Dermis microvascular lymphatic vessel endothelial cell (primary cell): ENCODE measurements at regions not wholly inside any gene's neighbourhood (a gene's known extent, or its start where the extent isn't known, plus 50 kb on each side); places are given as distances from the start of the nearest gene placed in this dataset.
"Not testable (repeated sequence)": the region's sequence is repeated elsewhere in the genome, so short reads cannot be mapped to it uniquely, and the experiment has no call there.

Experiments used
- DNase-seq, 2 donors: peaks; one replicate each; pipeline versions ENCODE4 v3.0.0 to v3.0.0-alpha.2; 2010; ENCODE audit warnings: low read depth in 2 of 2

DNA sequence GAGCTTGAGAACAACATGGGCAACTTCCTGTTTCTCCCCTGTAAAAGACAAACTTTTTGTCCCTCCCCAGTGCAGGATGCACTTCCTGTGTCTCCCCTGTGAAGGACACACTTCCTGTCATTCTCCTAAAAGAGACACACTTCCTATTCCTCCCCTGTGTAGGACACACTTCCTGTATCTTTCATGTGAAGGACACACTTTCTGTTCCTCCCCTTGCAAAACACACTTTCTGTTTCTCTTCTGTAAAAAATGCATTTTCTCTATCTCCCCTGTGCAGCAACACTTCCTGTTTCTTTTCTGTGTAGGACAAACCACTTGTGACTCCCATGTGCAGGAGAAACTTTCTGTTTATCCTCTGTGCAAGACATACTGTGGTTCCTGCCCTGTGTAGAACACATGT is 488.6 kb upstream of the USP9Y start:
- no peak for DNase-seq

DNA sequence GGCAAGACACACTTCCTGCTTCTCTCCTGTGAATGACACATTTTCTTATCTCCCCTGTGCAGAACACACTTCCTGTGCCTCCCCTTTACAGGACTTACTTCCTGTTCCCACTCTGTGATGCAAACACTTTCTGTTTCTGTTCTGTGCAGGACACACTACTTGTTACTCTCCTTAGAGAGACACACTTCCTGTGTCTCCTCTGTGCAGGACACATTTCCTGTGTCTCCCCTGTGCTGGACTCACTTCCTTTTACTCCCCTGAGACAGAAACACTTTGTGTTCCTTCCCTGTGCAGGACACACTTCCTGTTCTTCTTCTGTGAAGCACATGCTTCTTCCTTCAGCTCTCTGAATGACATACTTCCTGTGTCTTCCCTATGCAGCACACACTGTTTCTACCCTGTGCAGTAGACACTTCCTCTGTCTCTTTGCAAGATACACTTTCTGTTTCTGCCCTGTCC is 485.4 kb upstream of the USP9Y start:
- DNase-seq = no peak

DNA sequence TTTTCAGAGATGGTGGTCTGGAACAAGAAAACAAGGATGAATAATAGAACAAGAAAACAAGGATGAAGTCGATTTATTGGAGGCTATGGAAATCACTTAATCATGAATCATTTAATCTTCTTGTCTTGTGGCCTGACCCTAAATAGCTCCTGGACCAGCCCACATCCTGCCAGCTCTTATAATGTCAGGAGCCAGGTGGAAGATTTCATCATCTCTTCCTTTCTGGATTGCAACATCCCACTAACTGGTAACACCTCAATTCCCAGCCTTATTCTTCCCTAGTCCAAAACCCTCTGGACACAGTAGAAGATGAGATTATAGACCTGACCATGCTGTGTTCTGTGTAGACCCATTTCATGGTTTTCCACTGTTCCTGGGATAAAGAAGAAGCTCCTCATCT is 470.1 kb upstream of the USP9Y start:
- no peak for DNase-seq

DNA sequence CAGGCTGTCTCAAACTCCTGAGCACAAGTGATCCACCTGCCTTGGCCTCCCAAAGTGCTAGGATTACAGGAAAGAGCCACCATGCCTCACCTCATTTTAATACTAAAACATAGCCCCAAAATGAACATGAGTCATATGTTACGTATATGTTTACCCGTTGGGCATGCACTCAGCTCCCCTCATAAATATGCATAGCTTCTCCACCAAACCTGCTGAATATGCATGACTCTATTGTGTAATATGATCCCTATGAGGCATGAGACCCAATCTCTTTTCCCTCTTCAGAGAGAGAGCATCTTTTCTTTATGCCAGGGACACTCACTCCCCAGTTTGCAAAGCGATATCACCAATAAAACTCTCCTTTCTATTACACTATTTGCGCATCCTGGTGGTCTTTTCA is 464.6 kb upstream of the USP9Y start:
- no peak for DNase-seq

DNA sequence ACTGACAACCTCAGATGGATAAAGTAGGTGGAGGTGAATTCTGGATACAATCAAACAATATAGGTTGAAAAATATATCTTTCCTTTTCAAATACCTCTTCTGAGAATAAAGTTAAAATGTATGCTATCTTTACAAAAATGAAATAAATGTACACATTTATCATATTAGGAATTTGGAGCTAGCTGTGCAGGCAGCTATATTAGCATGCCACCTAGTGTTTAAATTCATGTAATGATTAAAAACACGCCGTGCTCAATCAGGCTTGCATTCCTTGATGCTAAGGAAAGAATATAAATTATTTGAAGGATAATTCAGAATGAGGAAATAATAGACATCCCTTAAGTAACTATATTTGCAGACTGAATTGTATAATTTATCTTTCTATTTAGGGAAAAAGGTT is 460.7 kb upstream of the USP9Y start:
- DNase-seq = not testable (repeated sequence)

DNA sequence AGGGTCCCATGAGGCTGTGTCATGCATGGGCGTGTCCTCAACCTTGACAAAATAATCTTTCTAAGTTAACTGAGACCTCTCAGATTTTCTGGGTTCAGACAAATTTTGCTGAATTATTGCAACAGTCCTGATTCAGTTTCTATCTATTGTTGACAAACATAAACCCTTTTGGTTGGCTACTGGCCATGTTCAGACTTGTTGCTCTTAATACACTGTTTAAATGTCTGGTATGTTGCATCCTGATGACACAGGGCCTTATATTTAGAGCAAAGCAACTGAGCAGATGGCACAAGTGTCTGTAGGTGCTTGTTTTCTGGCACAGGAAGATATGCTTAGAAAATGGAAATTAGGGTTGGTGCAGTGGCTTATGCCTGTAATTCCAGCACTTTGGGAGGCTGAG is 456.9 kb upstream of the USP9Y start:
- no peak for DNase-seq

DNA sequence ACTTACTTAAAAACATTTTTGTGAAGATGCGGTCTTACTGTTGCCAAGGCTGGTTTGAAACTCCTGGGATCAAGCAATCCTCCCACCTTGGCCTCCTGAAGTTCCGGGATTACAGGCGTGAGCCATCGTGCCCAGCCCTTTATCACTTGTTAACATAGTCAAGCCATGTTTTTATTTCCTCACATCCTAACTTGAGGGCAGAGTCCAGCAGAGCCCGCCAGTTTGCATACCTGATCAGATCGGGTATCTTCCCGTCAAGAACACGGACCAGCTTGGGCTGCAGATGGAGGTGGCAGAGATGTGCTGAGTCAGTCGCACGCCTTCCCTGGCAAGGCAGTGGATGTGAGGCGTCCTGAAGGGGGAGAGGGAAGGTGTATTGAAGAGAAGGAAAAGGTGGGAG is 447.3 kb upstream of the USP9Y start:
- DNase-seq = no peak

DNA sequence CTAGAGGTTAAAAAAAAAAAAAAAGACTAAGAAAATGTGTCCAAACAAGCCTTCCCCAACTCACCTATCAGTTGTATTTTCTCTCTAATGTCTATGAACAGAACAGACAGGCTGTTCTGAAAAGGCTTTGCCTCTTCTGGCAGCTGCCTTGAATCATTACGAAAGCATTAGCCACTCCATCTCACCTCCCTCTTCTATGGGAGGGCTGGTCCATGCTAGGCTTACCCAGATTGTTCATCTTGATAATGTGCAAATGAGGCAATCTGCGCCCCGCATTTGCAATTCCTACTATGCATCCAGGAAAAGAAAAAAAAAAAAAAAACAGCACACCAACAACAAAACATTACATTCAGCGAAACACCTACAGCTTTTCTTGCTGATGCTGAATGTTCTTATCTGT is 429.9 kb upstream of the USP9Y start:
- DNase-seq = no peak

DNA sequence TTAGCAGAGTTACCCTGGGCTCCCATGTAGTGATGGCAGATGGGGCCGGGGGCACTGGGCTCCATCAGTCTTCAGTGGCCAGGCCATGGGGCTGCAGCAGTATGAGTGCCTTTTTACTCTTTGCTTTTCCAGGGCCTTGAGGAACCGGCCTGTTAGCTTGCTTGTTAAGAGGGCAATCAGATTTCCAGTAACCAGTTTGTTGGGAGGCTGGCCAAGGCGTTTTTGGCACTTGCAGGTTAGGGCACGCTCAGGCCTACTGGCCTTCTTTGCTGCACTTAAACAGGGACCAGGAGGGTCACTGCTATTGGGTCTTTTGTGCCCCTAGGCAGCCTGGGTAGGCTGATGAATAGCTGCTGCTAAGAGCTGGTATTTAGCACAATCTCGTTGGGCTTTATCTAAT is 415.4 kb upstream of the USP9Y start:
- DNase-seq = no peak

DNA sequence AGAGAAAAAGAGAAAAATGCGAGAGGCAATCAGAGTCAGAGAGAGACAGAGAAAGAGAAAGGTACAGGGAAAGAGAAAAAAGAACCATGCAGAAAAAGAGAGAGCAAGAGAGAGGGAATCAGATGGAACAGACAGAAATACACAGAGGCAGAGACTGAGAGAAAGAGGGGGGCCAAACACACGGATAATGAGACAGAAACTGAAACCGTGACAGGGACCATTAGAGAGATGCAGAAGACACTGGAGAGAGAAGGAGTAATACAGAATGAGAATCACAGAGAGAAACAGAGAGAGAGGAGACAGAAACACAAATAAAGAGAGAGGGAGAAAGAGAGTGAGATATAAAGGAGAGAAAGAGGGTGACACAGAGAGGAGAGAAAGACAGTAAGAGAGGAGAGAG is 412.1 kb upstream of the USP9Y start:
- DNase-seq = no peak

DNA sequence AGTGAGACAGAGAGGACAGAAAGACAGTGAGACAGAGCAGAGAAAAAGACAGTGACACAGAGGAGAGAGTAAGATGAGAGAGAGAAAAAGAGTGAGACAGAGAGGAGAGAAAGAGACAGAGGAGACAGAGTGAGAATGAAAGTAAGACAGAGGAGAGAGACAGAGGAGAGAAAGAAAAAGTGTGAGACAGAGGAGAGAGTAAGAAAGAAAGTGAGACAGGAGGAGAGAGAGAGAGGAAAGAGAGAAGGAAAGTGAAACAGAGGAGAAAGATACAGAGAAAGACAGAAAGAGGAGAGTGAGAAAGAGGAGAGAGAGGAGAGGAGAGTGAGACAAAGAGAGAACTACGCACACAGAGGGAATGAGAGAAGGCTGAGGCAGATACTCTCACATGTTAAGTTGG is 411.6 kb upstream of the USP9Y start:
- no peak for DNase-seq

DNA sequence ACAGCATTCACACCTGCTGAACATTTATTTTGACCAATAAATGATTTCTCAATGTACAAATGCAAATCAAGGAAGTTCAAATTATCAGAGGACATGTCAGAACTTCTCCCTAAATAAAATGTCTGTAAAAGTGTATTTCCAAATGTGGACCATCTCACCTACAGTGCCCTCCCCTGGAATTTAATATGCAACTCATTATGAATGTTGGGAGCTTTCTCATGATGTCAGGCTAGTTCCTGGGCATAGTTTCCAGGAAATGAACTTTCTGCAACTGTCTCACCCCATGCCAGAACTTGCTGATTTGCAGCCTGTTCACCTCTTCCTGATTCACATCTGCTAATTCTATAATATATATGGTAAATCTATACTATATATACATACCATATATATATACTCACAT is 408.5 kb upstream of the USP9Y start:
- DNase-seq = no peak

DNA sequence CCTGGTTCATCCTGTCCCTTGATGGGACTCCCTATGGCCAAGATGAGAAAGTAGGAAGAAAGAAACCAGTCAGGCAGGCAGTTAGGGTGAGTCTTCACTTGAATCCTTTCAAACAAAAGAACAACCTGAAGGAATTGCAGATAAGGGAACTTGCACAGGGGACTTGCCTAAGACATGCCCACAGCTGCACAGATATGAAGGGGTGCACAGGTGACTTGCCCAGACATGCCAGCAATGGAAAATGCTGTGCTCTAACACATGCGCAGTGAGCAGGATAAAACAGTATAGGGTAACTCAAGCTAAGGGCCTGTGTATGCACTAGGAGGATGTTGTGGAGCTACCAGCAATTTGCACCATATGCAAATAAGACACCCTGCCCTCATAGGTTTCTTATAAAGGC is 404.6 kb upstream of the USP9Y start:
- DNase-seq = no peak

DNA sequence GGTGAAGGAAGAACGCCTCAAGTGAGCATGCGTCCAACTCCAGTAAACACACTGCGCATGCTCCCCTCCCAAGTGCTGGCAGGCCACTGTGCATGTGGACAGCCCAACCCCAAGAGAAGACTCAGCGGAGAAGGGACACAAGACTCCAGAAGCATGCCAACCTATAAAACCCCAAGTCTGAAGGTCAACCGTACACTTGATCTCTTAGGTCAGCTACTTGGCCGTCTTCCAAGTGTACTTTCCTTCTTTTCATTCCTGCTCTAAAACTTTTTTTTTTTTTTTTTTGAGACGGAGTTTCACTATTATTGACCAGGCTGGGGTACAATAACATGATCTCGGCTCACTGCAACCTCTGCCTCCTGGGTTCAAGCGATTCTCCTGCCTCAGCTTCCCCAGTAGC is 401.2 kb upstream of the USP9Y start:
- DNase-seq = not testable (repeated sequence)

DNA sequence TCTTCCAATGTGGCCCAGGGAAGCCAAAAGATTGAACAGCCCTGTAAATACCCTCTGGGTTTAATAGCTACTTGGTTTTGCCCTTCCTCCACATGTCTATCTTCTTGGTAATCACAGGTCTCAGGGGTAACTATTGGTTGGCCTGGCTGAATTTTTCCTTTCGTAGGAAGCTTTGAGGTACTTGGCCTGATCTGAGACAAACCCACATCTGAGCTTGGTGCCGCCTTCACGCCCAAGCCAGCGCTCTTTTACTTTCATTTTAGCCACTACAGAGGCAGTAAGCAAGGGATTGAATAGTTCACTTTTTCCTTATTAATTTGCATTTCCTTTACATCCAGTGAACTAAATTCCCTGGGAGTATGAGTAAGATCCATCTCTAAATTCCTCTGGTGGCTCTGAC is 397.6 kb upstream of the USP9Y start:
- no peak for DNase-seq

DNA sequence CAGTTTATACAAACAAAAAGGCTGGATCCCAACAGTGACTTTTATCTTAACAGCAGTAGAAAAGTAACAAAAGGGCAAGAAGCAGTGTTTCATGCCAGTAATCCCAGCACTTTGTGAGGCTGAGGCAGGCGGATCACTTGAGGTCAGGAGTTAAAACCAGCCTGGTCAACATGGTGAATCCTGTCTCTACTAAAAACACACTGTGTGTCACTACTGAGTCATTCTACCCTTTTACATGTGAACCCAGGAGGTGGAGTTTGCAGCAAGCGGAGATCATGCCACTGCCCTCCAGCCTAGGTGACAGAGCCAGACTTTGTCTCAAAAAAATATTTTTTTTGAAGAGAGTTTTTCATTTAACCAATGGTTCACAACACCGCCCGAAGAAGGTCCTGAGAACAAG is 395.6 kb upstream of the USP9Y start:
- no peak for DNase-seq

DNA sequence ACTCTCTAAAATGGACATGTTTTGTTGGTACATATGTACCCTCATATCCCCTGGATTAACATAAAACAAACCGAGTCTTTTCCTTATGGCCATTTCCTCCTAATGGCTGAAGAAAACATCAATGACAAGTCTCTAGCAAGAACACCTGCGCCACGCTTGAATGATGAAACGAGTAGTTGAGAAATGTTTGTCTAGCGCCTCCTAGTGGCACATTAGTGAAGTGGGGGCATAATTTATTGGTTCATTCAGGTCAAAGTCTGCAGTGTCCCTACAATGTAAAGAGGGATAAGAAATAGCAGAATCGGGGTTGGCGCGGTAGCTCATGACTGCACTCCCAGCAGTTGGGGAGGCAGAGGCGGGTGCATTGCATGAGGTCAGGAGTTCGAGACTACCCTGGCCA is 391.8 kb upstream of the USP9Y start:
- no peak for DNase-seq

DNA sequence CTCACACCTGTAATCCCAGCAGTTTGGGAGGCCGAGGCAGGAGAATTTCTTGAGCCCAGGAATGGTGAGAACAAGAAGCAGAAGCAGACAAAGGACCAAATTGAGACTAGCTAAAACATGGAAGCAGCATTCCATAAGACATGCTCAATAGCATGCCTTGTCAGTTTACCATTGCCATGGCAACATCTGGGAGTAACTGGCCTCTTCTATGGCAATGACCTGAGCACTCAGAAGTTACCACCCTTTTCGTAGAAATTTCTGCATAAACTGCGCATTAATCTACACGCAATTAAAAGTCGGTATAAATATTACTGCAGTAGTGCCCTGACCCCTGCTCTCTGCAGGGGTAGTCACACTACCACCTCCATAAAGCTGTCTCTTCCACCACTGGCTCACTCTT is 390.2 kb upstream of the USP9Y start:
- DNase-seq = no peak

DNA sequence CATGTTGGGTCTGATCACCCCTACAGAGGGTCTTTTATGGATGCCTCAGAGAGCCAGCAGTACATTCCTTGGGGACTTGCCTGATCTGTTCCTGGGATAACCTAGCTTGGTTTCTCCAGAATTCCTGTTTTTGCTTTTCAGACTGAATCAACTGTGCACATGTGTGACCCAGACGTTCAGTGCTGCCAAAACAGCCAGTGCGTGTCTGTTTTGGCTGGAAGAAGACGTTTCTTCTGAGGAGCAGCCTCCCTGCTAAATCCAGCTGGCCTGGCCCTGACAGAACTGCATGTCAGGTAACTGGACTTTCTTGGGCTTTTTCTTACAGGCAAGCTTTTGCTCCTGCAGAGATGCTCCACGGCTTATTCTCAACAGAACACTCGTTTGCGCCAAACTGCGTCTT is 373.3 kb upstream of the USP9Y start:
- no peak for DNase-seq

DNA sequence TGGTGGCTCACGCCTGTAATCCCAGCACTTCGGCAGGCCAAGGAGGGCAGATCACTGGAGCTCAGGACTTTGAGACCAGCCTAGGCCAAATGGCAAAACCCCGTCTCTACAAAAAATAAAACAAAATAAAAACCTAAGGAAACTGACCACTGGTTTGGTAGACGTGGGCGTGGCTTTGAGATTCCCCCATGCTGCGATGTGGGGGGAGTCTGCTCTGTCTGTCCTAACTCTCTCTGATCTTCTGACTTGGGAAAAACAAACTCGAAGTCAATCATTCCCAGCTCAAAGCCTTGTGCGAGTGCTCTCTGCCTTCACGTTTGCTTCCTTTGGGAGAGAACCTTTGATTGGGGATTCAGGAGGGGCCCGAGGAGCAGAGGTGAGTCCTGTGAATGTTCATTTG is 369.1 kb upstream of the USP9Y start:
- DNase-seq = not testable (repeated sequence)

DNA sequence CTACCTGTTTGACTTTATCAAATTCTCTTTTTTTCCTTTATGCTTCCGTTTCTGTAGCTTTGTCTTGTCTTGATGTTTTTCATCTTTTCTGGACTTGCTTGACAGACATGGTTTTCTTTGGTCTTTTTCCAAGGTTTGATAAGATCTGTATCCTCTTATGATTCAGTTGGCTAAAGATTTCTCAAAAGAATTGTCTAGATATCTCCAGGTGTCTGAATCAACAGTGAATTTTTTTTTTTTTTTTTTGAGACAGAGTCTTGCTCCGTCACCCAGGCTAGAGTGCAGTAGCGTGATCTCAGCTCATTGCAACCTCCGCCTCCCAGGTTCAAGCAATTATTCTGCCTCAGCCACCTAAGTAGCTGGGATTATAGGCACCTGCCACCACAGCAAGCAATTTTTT is 357.8 kb upstream of the USP9Y start:
- DNase-seq = no peak

DNA sequence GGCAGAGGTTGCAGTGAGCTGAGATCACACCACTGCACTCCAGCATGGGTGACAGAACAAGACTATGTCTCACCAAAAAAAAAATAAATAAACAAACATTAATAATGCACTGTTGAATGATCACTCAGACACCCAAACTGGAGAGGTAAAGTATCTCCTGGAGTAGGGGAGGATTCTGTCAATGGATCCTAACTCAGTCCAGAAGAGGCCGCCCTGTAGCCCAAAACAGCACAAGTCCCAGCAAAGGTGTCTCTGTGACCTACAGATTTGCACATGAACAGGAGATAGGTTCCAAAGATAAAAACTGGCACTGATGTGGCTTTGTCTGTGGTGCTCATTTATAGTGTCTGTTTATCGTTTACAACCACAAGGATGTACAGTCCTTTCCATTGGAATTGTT is 352.9 kb upstream of the USP9Y start:
- no peak for DNase-seq

DNA sequence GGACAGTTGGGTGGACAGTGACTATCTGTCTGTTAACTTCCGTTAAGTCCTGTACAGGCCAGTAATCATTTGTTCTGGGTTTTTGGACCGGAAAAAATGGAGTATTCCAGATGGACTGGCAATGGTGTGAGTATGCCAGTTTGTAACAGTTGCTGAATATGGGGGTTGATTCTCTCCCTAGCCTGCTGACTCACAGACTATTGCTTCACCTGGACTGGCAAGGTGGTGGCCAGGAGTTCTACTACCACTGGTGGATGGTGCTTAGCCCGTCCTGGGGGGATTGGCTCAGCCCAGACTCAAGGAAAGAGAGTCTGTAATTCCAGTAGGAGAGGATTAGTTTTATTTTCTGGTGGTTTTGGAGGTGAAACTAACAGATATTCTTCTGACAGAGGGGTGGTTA is 343.8 kb upstream of the USP9Y start:
- DNase-seq = no peak

DNA sequence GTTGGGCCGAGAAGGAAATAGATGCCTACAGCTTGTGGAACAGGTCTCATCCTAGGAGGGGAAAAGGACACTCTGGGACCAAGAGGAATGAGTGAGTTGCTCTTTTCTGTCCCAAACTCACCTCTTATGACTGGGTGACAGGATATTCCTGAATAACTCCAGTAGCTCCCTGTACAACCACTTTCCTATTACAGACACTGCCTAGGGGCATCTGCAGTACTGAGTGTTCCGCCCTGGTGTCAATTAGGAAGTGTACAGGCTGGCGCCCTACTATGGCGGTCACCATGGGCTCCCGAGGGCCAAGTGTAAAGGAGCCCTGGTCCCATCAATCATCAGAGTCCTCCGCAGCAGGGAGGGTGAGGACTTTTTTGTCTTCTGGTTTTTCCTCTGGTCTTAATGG is 343.4 kb upstream of the USP9Y start:
- DNase-seq = no peak

DNA sequence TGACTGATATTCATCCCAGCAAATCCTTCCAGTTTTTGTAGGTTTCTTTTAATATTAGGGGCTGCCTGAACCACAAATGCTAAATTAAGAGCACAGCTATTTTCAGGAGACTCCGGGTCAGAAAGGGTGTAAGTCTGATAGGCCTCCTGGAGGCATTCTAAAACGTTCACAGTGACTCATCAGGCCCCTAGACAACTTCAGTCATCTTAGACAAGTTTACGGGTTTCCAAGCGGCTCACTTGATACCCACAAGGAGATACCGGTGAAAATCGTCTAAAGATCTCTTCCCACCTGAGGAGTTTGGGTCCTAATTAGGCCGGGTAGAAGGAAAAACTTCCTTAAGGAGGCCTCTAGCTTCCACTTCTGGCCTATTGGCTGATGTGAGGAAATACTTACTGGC is 342.7 kb upstream of the USP9Y start:
- no peak for DNase-seq
